OCI-M1 (cell line): ENCODE measurements at regions not wholly inside any gene's neighbourhood (a gene's known extent, or its start where the extent isn't known, plus 50 kb on each side); places are given as distances from the start of the nearest gene placed in this dataset.
"Not testable (repeated sequence)": the region's sequence is repeated elsewhere in the genome, so short reads cannot be mapped to it uniquely, and the experiment has no call there.

ENCODE experiments used
- DNase-seq: peaks from one replicate; lab custom pipeline; 2025; lab: John Stamatoyannopoulos, UW

DNA sequence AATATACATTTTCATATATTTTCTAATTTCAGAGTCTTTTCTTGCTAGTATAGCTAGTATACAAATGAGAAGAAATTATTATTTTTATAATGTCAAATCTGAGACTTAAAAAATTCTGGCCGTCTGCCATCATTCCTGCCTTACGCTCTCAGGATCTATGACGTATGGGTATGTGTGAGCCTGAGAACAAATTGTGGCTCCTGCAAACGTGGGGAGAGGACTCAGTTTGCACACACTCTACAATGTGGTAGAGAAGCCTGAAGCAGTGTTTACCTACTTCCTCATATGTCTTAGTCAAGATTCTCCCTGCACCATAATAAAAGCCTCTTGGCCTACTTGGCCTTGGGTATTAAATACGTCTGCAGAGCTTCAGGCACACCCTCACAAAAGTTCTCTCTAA is 825.4 kb downstream of the SEMA5A start:
- no peak for DNase-seq

- DNase-seq: no peak
These were observed 824.3 kb downstream of the SEMA5A start for GRCh38 chr5:8721536-8721935.

GRCh38 chr5:8726383-8727036 is 819.4 kb downstream of the SEMA5A start:
- DNase-seq: no peak

DNA sequence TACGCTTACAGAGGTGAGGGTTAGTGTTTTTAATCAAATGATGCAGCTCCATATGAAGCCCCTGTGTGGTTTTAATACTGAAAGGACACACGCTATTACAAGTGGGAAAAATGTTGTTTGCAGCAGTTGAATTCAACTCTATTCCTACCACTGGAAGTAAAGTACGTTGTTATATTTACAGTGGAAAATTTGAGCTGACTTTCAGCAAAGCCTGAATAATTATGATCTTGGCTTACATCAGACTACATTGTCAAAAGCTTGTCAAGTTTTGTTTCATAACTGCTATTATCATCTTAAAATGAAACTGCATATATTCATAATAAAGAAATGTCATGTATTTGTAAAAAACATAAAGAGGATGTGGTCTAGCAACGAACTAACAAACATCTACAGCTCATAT is 818.5 kb downstream of the SEMA5A start:
- DNase-seq: no peak

- DNase-seq: no peak
These were observed 816.4 kb downstream of the SEMA5A start for GRCh38 chr5:8729437-8729836.

- no peak for DNase-seq
These were observed 815.7 kb downstream of the SEMA5A start for GRCh38 chr5:8730194-8730593.

- not testable (repeated sequence) for DNase-seq
These were observed 814.8 kb downstream of the SEMA5A start for GRCh38 chr5:8731110-8731509.

DNA sequence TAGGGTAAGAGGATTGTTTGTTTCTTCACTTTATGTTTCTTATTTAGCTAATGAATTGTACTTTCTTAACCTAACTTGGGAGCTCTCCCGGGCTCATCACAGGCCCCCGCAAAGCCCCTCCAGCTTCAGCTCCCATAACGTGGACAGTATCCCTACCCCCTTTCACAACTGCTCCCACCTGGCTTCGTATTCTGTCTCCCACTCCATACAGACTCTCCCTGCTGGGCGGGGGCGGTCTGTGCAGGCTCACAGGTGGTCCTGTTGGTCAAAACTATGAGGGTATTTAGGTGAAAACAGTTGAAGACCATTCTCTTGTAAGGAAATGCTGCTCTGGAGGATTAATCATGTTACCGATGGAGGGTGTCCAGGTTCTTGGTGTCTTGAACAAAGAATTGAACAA is 805.3 kb downstream of the SEMA5A start:
- DNase-seq: no peak

GRCh38 chr5:8749556-8749955 is 796.3 kb downstream of the SEMA5A start:
- DNase-seq: no peak

- no peak for DNase-seq
These were observed 795.8 kb downstream of the SEMA5A start for GRCh38 chr5:8750100-8750499.

DNA sequence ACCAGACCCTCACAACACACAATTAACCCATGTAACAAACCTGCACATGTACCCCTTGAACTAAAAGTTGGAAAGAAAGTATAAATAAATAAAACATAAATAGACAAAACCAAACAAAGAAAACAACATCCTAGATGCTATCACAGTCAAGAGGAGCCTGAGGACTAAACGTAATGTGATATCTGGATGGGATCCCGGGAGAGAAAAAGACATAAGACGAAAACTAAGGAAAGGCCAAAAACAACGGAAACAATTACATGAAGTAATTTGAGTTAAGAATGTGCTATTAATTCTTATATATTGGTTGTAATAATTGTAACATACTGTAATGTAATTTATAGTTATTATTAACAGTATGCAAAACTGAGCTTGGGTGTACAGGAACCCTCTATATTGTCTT is 793.9 kb downstream of the SEMA5A start:
- no peak for DNase-seq

DNA sequence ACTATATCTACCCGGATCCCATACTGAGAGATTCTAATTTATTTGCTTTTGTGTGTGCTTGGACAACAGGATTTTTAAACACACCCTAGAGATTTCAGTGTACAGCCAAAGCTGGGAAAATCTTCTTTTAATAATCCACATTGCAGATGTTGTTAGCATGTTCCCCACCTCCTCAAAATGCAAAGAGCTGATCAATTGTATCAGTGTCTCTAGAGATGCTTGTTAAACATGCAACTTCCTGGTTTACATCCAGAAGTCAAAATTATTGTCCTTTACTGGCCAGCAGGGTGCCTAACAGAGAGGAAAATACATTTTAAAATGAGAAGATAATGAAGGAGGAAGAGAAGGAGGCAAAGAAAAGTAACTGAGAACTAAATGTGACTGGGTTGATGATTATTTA is 793.3 kb downstream of the SEMA5A start:
- DNase-seq: peak; percentile 4

DNA sequence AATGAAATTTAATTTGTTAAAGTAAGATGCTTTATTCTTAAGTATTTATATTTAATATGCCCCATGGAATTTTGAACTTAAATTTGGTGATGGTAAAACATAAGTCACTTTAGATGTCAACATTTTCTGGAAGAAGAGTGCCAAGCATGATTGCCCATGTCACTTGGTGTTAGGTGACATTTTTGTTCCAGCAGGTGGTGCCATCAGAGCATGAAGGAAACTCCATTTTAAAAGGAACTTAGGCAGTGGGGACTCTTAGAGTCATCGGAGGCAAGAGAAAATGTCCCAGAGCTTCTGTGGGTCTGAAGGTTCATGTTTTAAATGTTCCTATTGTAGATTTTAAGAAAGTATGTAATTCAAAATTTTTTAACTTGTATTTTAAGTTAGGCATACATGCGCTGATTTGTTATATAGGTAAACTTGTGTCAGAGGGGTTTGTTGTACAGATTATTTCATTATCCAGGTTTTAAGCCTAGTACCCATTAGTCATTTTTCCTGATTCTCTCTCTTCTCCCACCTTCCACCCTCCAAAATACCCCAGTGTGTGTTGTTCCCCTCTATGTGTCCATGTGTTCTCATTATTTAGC is 789.3 kb downstream of the SEMA5A start:
- DNase-seq: peak; percentile 37

DNA sequence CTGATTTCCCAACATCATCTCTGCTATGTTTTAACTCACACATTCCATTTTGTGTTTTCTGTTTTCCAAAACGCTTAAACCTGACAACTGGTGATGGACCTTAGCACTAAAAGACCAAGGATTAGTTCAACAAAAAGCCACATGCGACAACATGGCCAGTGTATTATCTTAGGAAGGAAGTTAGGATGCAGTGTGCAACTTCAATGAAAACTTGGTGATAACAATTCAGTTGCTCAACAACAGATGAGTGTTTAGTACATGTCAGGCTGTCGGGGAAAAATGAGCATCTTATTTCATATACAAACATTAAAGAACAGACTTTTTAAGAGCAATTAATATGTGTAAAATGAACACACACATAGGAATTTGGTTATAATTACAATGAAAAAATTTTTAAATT is 780.0 kb downstream of the SEMA5A start:
- DNase-seq: no peak

- DNase-seq: no peak
These were observed 779.4 kb downstream of the SEMA5A start for GRCh38 chr5:8766448-8766847.

- no peak for DNase-seq
These were observed 778.8 kb downstream of the SEMA5A start for GRCh38 chr5:8767111-8767510.

DNA sequence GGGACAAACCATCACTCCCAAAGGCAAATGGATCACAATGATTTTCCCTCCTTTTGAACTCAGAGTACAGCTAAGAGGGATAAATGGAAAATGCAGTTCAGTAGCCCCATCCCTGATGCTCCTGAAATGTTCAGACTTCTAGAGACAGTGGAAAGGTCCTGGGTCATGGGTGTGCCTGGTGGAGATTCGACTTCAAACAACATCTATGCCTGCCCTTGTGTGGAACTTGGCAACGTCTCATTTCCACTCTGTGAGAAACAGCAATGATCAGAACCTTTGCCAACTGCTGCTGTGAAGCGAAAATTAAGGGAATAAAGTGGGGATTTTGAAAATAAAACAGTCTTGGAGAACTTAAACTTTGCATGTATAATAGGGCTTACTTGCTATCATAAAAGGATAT is 778.1 kb downstream of the SEMA5A start:
- DNase-seq: no peak

DNA sequence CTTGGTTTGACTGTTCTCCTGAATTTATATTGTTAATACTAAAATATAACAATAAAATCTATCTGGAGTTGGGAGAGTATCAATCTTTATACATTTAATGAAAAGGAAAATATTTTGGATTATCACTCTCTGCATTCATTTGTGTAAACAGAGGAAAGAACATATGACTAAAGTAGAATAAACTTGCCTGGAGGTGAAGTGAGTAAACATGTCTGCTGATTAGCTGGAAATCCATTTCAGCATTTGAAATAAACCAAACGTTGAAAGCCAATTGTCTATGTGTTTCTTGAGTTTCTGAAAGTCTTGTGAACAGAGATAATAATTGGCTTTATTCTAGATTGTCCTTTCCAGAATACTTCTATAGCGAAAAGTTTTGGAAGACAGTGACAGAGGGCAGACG is 776.2 kb downstream of the SEMA5A start:
- DNase-seq: no peak

GRCh38 chr5:8770431-8770830 is 775.4 kb downstream of the SEMA5A start:
- DNase-seq: no peak

DNA sequence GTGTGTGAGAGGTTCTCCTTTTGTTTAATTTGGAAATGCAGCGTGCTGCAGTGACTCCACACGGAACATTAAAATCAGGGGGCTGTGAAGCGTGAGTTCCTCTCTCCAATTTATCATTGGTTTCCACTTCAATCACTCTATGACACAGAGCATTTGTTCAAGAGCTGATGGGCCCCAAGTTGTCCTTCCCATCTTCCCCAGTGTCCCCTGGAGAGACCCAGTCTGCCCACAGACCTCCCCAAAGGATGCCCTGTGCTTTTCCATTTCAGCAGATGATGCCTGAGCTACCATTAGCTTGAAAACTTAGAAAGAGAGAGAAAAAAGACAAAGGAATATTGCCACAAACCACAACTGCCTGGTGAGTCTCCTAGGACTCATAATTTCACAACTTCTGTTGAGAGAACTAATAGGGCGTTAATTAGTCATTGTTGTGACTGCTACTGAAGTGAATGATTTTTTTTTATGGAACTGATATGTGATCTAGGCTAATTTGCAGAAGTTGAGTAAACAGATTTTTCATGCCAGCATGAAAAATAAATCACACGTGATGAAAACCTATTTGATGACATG is 772.7 kb downstream of the SEMA5A start:
- no peak for DNase-seq

DNA sequence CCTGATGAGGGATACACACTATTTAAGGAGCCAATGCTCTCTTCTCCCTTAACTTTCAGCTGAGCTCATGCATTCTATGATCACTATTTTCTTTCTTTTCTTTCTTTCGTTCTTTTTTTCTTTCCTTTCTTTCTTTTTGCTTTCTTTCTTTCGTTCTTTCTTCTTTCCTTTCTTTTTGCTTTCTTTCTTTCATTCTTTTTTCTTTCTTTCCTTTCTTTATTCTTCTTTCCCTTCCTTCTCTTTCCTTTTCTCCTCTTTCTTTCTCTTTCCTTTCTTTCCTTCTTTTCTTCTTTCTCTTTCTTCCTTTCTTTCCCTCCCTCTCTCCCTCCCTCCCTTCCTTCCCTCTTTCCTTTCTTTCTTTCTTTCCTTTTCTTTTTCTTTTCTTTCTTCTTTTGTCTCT is 761.2 kb downstream of the SEMA5A start:
- no peak for DNase-seq

- DNase-seq: no peak
These were observed 757.6 kb downstream of the SEMA5A start for GRCh38 chr5:8788246-8788645.

- DNase-seq: no peak
These were observed 740.2 kb downstream of the SEMA5A start for GRCh38 chr5:8805653-8806052.

- DNase-seq: no peak
These were observed 738.2 kb downstream of the SEMA5A start for GRCh38 chr5:8807636-8808035.
